GM12878 (cell line): ENCODE measurements at regions not wholly inside any gene's neighbourhood (a gene's known extent, or its start where the extent isn't known, plus 50 kb on each side); places are given as distances from the start of the nearest gene placed in this dataset.

Experiments used
- ATAC-seq: fragments of 200-7000 bp; cut with Tn5 transposase; 3 replicates; pipeline ENCODE4 v1.9.1; 2020; ENCODE audit warnings: mild to moderate bottlenecking, moderate library complexity
- BruUV-seq: library from RNA; stranded (reverse); fragments of 400-500 nt; replicated peaks from 2 replicates; lab custom pipeline; 2021; lab: Mats Ljungman, UMichigan
- CTCF ChIA-PET: fragments of 300-600 bp; sonication (Branson Sonifier 250); formaldehyde crosslinking; extraction: SDS; loops from one replicate; lab custom pipeline; 2021; ENCODE audit warnings: inconsistent platforms; lab: Yijun Ruan, JAX
- POLR2A ChIA-PET: fragments of 350-600 bp; formaldehyde crosslinking; extraction: SDS; loops from one replicate; lab custom pipeline; 2021; ENCODE audit warnings: inconsistent platforms; lab: Charles Lee
- RAD21 ChIA-PET: fragments of 300-600 bp; sonication (Branson Sonifier 250); formaldehyde crosslinking; loops from one replicate; lab custom pipeline; 2023; ENCODE audit warnings: antibody characterized with exemption; ENCODE audit not compliant: unreplicated experiment; lab: Charles Lee
- SMC1A ChIA-PET: fragments of 300-600 bp; sonication (Branson Sonifier 250); formaldehyde crosslinking; loops from one replicate; lab custom pipeline; 2023; ENCODE audit not compliant: unreplicated experiment, uncharacterized antibody; lab: Charles Lee
- DNase-seq: peaks from one replicate; pipeline ENCODE4 v3.0.0-alpha.2; 2011; ENCODE audit warnings: low read depth, low spot score
- FAIRE-seq: peaks from 3 replicates; lab custom pipeline; 2011; peaks lifted over from hg19 to GRCh38; lab: Jason Lieb, UNC
- H2AFZ ChIP-seq: 2 replicates; pipeline ENCODE4 v1.6.0; 2011; ENCODE audit warnings: low read depth, low read length, control low read depth; ENCODE audit not compliant: control insufficient read depth
- H3K27ac ChIP-seq: 2 replicates; pipeline ENCODE4 v1.5.1; 2011; ENCODE audit warnings: control low read depth; ENCODE audit not compliant: control insufficient read depth, insufficient read depth
- H3K27me3 ChIP-seq, 2 experiments: replicated peaks in 1 of 2; 2 replicates each; pipeline versions ENCODE4 v1.6.0 to v1.6.1; 2011; ENCODE audit warnings: low read length in 1 of 2; ENCODE audit not compliant: control insufficient read depth in 2 of 2, insufficient read depth in 2 of 2
- H3K36me3 ChIP-seq, 2 experiments: 2 replicates each; pipeline ENCODE4 v1.5.1; 2011; ENCODE audit warnings: low read length in 1 of 2; ENCODE audit not compliant: control insufficient read depth in 2 of 2, insufficient read depth in 2 of 2
- H3K4me1 ChIP-seq: 2 replicates; pipeline ENCODE4 v1.6.1; 2011; ENCODE audit warnings: mild to moderate bottlenecking, low read length, moderate library complexity, mixed read lengths; ENCODE audit not compliant: control insufficient read depth, insufficient read depth
- H3K4me2 ChIP-seq: 2 replicates; pipeline ENCODE4 v1.6.0; 2011; ENCODE audit warnings: control low read depth; ENCODE audit not compliant: control insufficient read depth, insufficient read depth
- H3K4me3 ChIP-seq: fragments of 200-600 bp; sonication (generic); 2 replicates; pipeline ENCODE4 v1.5.1; 2016
- H3K79me2 ChIP-seq: 2 replicates; pipeline ENCODE4 v1.6.0; 2011; ENCODE audit warnings: low read length; ENCODE audit not compliant: control insufficient read depth, insufficient read depth
- H3K9ac ChIP-seq: 2 replicates; pipeline ENCODE4 v1.8.0; 2011; ENCODE audit warnings: low read length, control low read depth, mixed read lengths; ENCODE audit not compliant: control insufficient read depth, insufficient read depth
- H3K9me3 ChIP-seq: replicated peaks from 3 replicates; pipeline ENCODE4 v1.5.1; 2011; ENCODE audit warnings: mild to moderate bottlenecking, low read length; ENCODE audit not compliant: control insufficient read depth, insufficient read depth
- H4K20me1 ChIP-seq: 2 replicates; pipeline ENCODE4 v1.6.0; 2011; ENCODE audit not compliant: control insufficient read depth, insufficient read depth
- BCL3 ChIP-seq: IDR thresholded peaks from 2 replicates; pipeline ENCODE4 v1.6.1; 2011; ENCODE audit warnings: borderline replicate concordance, low read depth, mild to moderate bottlenecking, moderate library complexity, low read length; ENCODE audit not compliant: insufficient read depth, poor library complexity, severe bottlenecking
- PBX3 ChIP-seq: IDR thresholded peaks from 2 replicates; pipeline ENCODE4 v1.6.1; 2011; ENCODE audit warnings: mild to moderate bottlenecking, low read depth, low read length, moderate library complexity; ENCODE audit not compliant: insufficient replicate concordance
- TCF12 ChIP-seq: IDR thresholded peaks from 2 replicates; pipeline ENCODE4 v1.6.1; 2011; ENCODE audit warnings: low read depth, mild to moderate bottlenecking, low read length
- ZBTB11 ChIP-seq: fragments of 450-650 bp; formaldehyde crosslinking; IDR thresholded peaks from 2 replicates; pipeline ENCODE4 v1.5.0; 2022; ENCODE audit warnings: mild to moderate bottlenecking, missing genetic modification characterization
- ZNF274 ChIP-seq: IDR thresholded peaks from one replicate; pipeline ENCODE4 v1.8.0; 2011; ENCODE audit not compliant: insufficient read length, insufficient read depth
- WGBS: methylation state at CpG from one replicate; pipeline ENCODE4 v1.1.6; 2016; ENCODE audit warnings: low lambda C conversion rate; ENCODE audit not compliant: insufficient replicate concordance, insufficient coverage; ENCODE audit errors: missing lambda C conversion rate; 5-methylcytosine and 5-hydroxymethylcytosine counted together
- in situ Hi-C: fragments of 300-500 bp; cut with MboI; formaldehyde crosslinking; loops from 9 replicates; pipeline ENCODE4 v1.14.3; 2018; ENCODE audit warnings: mixed read lengths
- intact Hi-C: fragments of 100-400 bp; cut with micrococcal nuclease; formaldehyde crosslinking; loops from one replicate; pipeline ENCODE4 v1.14.2; 2022; ENCODE audit not compliant: unreplicated experiment

- no peaks in the 10 kb centered on the region for H3K9me3 ChIP-seq
- no peaks in the 10 kb centered on the region for H3K4me1 ChIP-seq
- no peak overlapping the region for H3K4me3 ChIP-seq
- POLR2A ChIA-PET = no interaction called here
- RAD21 ChIA-PET = no interaction called here
- no peak overlapping the region for H2AFZ ChIP-seq
- no peak overlapping the region for H3K27ac ChIP-seq
- FAIRE-seq = no peak
- no peaks in the 10 kb centered on the region for H3K27me3 ChIP-seq
- no peak for TF ChIP-seq PBX3
- no peak for TF ChIP-seq ZBTB11 (CRISPR knock-in tag)
- TF ChIP-seq BCL3 = no peak
- TF ChIP-seq TCF12 = no peak
- no peak for TF ChIP-seq ZNF274
- no peak overlapping the region for H3K4me2 ChIP-seq
- H3K36me3 ChIP-seq = no peaks in the 10 kb centered on the region
- no peaks in the 10 kb centered on the region for H4K20me1 ChIP-seq
- H3K9ac ChIP-seq = no peak overlapping the region
- BruUV-seq = no TSS peak
- no peak for DNase-seq
- CTCF ChIA-PET = no interaction called here
- SMC1A ChIA-PET = interaction anchor here (0.8 kb wide), 1 partner anchor 8 kb away, joined by 3 read pairs; no protein-coding TSS in a partner anchor
- H3K79me2 ChIP-seq = no peaks in the 10 kb centered on the region
- intact Hi-C loops (no loop called here), in situ Hi-C loops (no loop called here)
- no peak for ATAC-seq
- WGBS = 7% methylated on average over 2 of the region's 2 CpGs
Measured at GRCh38 chr10:4409319-4409718, 416.7 kb upstream of the AKR1E2 start.
